K562 (cell line): ENCODE measurements at regions not wholly inside any gene's neighbourhood (a gene's known extent, or its start where the extent isn't known, plus 50 kb on each side); places are given as distances from the start of the nearest gene placed in this dataset.

ENCODE experiments used
- CREB1 ChIP-seq, 2 experiments: sonication (generic) in 1 of 2; formaldehyde crosslinking in 1 of 2; IDR thresholded peaks; 2 replicates each; pipeline versions ENCODE4 v1.6.1 to v1.8.0; 2012 to 2022; ENCODE audit warnings: inconsistent platforms in 1 of 2, mild to moderate bottlenecking in 1 of 2, missing genetic modification reagents in 1 of 2, moderate library complexity in 1 of 2
- CTCF ChIP-seq, 3 experiments: IDR thresholded peaks in 2 of 3; conservative IDR thresholded peaks in 1 of 3; 2 replicates each; pipeline ENCODE4 v1.5.1; 2011 to 2012; ENCODE audit warnings: low read length in 3 of 3, mild to moderate bottlenecking in 3 of 3, control low read depth in 2 of 3, improper control_type of control experiment in 1 of 3, inconsistent platforms in 1 of 3, low read depth in 1 of 3, mixed read lengths in 1 of 3, moderate library complexity in 1 of 3; ENCODE audit not compliant: insufficient read depth in 2 of 3
- FOSL1 ChIP-seq: fragments of 200-800 bp; sonication (Bioruptor generic); conservative IDR thresholded peaks from 2 replicates; pipeline ENCODE4 v1.6.1; 2016; ENCODE audit warnings: missing genetic modification characterization, missing compliant biosample characterization
- GABPB2 ChIP-seq: fragments of 250-450 bp; sonication (Bioruptor Pico); conservative IDR thresholded peaks from 2 replicates; pipeline ENCODE4 v1.5.1; 2021; ENCODE audit warnings: mild to moderate bottlenecking
- NEUROD1 ChIP-seq: fragments of 150-350 bp; IDR thresholded peaks from 2 replicates; pipeline ENCODE4 v1.6.1; 2014; ENCODE audit warnings: borderline replicate concordance, low read length, low read depth; ENCODE audit not compliant: partially characterized antibody
- RAD21 ChIP-seq, 2 experiments: fragments of 250-450 bp in 1 of 2; fragments of 450-650 bp in 1 of 2; sonication (Bioruptor Pico) in 1 of 2; formaldehyde crosslinking in 1 of 2; IDR thresholded peaks in 1 of 2; conservative IDR thresholded peaks in 1 of 2; 2 replicates each; pipeline versions ENCODE4 v1.4.0 to v1.8.0; 2020 to 2022; ENCODE audit warnings: mild to moderate bottlenecking in 2 of 2, moderate library complexity in 1 of 2
- SMARCB1 ChIP-seq: IDR thresholded peaks from 2 replicates; pipeline ENCODE4 v1.6.1; 2011; ENCODE audit warnings: improper control_type of control experiment, low read depth; ENCODE audit not compliant: insufficient read length
- SP1 ChIP-seq: sonication (generic); formaldehyde crosslinking; IDR thresholded peaks from 2 replicates; pipeline ENCODE4 v1.8.1; 2022; ENCODE audit warnings: mild to moderate bottlenecking, missing genetic modification reagents
- STAG1 ChIP-seq: sonication (generic); formaldehyde crosslinking; IDR thresholded peaks from 2 replicates; pipeline ENCODE4 v1.5.0; 2020; ENCODE audit warnings: missing genetic modification reagents, borderline replicate concordance
- THRA ChIP-seq: fragments of 450-650 bp; IDR thresholded peaks from 2 replicates; pipeline ENCODE4 v1.6.1; 2017; ENCODE audit warnings: mild to moderate bottlenecking, moderate library complexity
- XRCC5 ChIP-seq: fragments of 200-400 bp; formaldehyde crosslinking; IDR thresholded peaks from 2 replicates; pipeline ENCODE4 v1.6.1; 2017; ENCODE audit warnings: low read depth, mild to moderate bottlenecking, low read length

DNA sequence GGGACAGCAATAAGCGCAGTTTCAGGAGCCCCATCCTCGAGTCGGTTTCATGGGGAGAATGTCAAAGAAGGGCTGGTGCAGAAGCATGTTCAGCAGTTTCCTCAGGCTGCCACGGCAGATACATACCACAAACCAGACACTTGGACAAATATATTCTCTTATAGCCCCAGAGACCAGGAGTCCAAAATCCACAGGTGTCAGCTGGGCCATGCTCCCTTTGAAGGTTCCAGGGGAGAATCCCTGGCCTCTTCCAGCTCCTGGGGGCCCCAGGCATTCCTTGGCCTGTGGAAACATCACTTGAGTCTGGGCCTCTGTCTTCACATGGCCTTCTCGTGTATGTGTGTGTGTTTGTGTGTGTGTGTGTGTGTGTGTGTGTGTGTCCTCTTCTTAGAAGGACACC, 164.1 kb downstream of the UQCRFS1 start:
- TF ChIP-seq CTCF (IDR thresholded peaks at IDR 0.05 in 2 of 3, conservative IDR thresholded peaks at IDR 0.05 in 1 of 3; ENCODE audit: insufficient read depth in 2 of 3, low read depth in 1 of 3, low read length in 3 of 3) (no peak), NEUROD1 (no peak), CREB1 (IDR thresholded peaks at IDR 0.05) (no peak), CREB1 (CRISPR knock-in tag; IDR thresholded peaks at IDR 0.05) (no peak), FOSL1 (no peak), XRCC5 (no peak), STAG1 (no peak), GABPB2 (CRISPR knock-in tag) (no peak), SMARCB1 (no peak), SP1 (CRISPR knock-in tag) (no peak), RAD21 (CRISPR knock-in tag; conservative IDR thresholded peaks at IDR 0.05 in 1 of 2, IDR thresholded peaks at IDR 0.05 in 1 of 2) (no peak), THRA (no peak)
